ENCODE measurements at regions not wholly inside any gene's neighbourhood (a gene's known extent, or its start where the extent isn't known, plus 50 kb on each side); places are given as distances from the start of the nearest gene placed in this dataset.
A peak's percentile ranks its signal among the peaks of the same experiment; 100 is the strongest.
"Not testable (repeated sequence)": the region's sequence is repeated elsewhere in the genome, so short reads cannot be mapped to it uniquely, and the experiment has no call there.

DNA sequence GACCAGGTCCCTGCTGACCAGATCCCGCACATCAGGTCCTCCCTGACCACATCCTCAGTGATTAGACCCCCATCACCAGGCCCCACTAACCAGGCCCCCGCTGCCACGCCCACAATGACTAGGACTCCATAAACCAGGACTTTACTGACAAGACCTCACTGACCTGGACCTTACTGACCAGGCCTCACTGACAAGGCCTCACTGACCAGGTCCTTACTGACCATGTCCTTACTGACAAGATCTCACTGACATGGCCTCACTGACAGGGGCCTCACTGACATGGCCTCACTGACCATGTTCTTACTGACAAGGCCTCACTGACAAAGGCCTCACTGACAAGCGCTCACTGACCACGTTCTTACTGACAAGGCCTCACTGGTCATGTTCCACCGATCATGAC, 107.9 kb upstream of the TEKT4 start:
- Histone ChIP-seq H3K79me1 (ENCODE audit: insufficient read depth, low read depth, low read length, poor library complexity, severe bottlenecking) (no peaks in the 10 kb centered on the region), H2BK12ac (ENCODE audit: insufficient read length, low read depth, low read length) (no peak overlapping the region), H3K9me3 (ENCODE audit: control insufficient read depth, low read depth, low read length) (peaks cover 93% of the 10 kb centered on the region), H4K8ac (replicated peaks; ENCODE audit: insufficient read length, low read depth, low read length) (no peak overlapping the region), H2BK20ac (ENCODE audit: low read depth, low read length, poor library complexity, severe bottlenecking) (no peak overlapping the region), H3K27ac (ENCODE audit: insufficient read length, low read depth, low read length) (no peak overlapping the region), H4K5ac (ENCODE audit: insufficient read length, low read depth, low read length) (no peak overlapping the region), H2AFZ (ENCODE audit: low read length) (no peak overlapping the region), H3K4ac (ENCODE audit: low read depth, low read length) (no peak overlapping the region), H3K56ac (ENCODE audit: insufficient read length, low read depth, low read length) (no peak overlapping the region), H3K4me2 (ENCODE audit: insufficient read depth, insufficient read length, low read length) (no peak overlapping the region), H3K27me3 (ENCODE audit: insufficient read depth, low read length) (no peaks in the 10 kb centered on the region), H2BK5ac (ENCODE audit: insufficient read length, low read length) (no peak overlapping the region), H3K23me2 (ENCODE audit: insufficient read length, low read depth, low read length, poor library complexity, severe bottlenecking) (no peaks in the 10 kb centered on the region), H2BK120ac (ENCODE audit: low read depth, low read length, poor library complexity, severe bottlenecking) (no peak overlapping the region), H2BK15ac (ENCODE audit: low read depth, low read length) (no peak overlapping the region), H3K18ac (ENCODE audit: insufficient read length, low read depth, low read length) (no peak overlapping the region), H4K91ac (ENCODE audit: insufficient read length, low read depth, low read length) (no peak overlapping the region), H3K79me2 (ENCODE audit: insufficient read depth, low read length) (no peaks in the 10 kb centered on the region), H3K14ac (ENCODE audit: insufficient read depth, low read length) (no peak overlapping the region), H3T11ph (ENCODE audit: low read length) (no peak overlapping the region), H2AK5ac (ENCODE audit: insufficient read length, low read length) (no peak overlapping the region), H4K20me1 (ENCODE audit: control insufficient read depth, insufficient read depth, insufficient read length) (no peaks in the 10 kb centered on the region), H3K4me1 (ENCODE audit: insufficient read depth, low read length) (no peaks in the 10 kb centered on the region), H3K23ac (ENCODE audit: insufficient read length, low read depth, low read length) (no peak overlapping the region), H3K9ac (ENCODE audit: extremely low read depth, insufficient read length, low read length) (no peak overlapping the region)
- DNase-seq: no peak
- Mint-ChIP-seq H3K4me1 (no peaks in the 10 kb centered on the region), H3K27me3 (ENCODE audit: low read depth) (peaks cover 3% of the 10 kb centered on the region), H3K9me3 (peaks cover 85 to 98% of the 10 kb centered on the region in 2 experiments), H3K4me3 (no peak overlapping the region; a peak in 1 of 5 replicates), H3K36me3 (ENCODE audit: insufficient read depth in 1 of 3, low read depth in 3 of 3) (peaks cover 18 to 36% (median 25%) of the 10 kb centered on the region in 3 experiments), H3K27ac (peak overlapping the region in 1 of 3 experiments; percentile 79; a peak in 1 of 7 replicates)
- no CpG with 5 or more reads among the region's 6 CpGs for WGBS (ENCODE audit: extremely low coverage, insufficient read length, low lambda C conversion rate)
- TF ChIP-seq, protein P1, sequence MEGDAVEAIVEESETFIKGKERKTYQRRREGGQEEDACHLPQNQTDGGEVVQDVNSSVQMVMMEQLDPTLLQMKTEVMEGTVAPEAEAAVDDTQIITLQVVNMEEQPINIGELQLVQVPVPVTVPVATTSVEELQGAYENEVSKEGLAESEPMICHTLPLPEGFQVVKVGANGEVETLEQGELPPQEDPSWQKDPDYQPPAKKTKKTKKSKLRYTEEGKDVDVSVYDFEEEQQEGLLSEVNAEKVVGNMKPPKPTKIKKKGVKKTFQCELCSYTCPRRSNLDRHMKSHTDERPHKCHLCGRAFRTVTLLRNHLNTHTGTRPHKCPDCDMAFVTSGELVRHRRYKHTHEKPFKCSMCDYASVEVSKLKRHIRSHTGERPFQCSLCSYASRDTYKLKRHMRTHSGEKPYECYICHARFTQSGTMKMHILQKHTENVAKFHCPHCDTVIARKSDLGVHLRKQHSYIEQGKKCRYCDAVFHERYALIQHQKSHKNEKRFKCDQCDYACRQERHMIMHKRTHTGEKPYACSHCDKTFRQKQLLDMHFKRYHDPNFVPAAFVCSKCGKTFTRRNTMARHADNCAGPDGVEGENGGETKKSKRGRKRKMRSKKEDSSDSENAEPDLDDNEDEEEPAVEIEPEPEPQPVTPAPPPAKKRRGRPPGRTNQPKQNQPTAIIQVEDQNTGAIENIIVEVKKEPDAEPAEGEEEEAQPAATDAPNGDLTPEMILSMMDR (conservative IDR thresholded peaks at IDR 0.05): no peak

DNA sequence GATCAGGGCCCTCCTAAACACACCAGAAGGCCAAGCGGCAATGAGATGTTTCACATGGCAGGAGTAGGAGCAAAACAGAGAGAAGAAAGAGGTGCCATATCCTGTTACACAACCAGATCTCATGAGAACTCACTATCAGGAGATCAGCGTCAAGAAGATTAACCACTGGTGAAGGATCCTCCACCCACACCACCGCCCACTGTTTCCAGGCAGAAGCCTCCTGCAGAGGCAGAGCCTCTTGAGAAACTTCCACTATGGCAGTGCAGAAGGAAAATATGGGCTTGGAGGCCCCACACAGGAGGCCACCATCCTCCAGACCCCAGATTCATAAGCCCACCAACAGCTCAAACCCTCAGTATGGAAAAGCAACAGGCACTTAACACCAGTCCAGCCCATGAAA, 106.9 kb upstream of the TEKT4 start:
- WGBS (ENCODE audit: extremely low coverage, insufficient read length, low lambda C conversion rate): no CpG with 5 or more reads among the region's 3 CpGs
- not testable (repeated sequence) for H3K27me3 ChIP-seq (ENCODE audit: insufficient read depth, low read length); H4K5ac ChIP-seq (ENCODE audit: insufficient read length, low read depth, low read length); H2BK120ac ChIP-seq (ENCODE audit: low read depth, low read length, poor library complexity, severe bottlenecking); H2BK5ac ChIP-seq (ENCODE audit: insufficient read length, low read length); H3K23me2 ChIP-seq (ENCODE audit: insufficient read length, low read depth, low read length, poor library complexity, severe bottlenecking); H2AFZ ChIP-seq (ENCODE audit: low read length); H2AK5ac ChIP-seq (ENCODE audit: insufficient read length, low read length); H3K27me3 Mint-ChIP-seq (ENCODE audit: low read depth); H2BK15ac ChIP-seq (ENCODE audit: low read depth, low read length); H4K8ac ChIP-seq (replicated peaks; ENCODE audit: insufficient read length, low read depth, low read length); H4K20me1 ChIP-seq (ENCODE audit: control insufficient read depth, insufficient read depth, insufficient read length); H2BK12ac ChIP-seq (ENCODE audit: insufficient read length, low read depth, low read length); H3K9ac ChIP-seq (ENCODE audit: extremely low read depth, insufficient read length, low read length); H3K4me1 Mint-ChIP-seq; H3K56ac ChIP-seq (ENCODE audit: insufficient read length, low read depth, low read length); H3K4me1 ChIP-seq (ENCODE audit: insufficient read depth, low read length); H3K79me1 ChIP-seq (ENCODE audit: insufficient read depth, low read depth, low read length, poor library complexity, severe bottlenecking); H3K27ac Mint-ChIP-seq; H3T11ph ChIP-seq (ENCODE audit: low read length); H3K23ac ChIP-seq (ENCODE audit: insufficient read length, low read depth, low read length); H3K79me2 ChIP-seq (ENCODE audit: insufficient read depth, low read length); H4K91ac ChIP-seq (ENCODE audit: insufficient read length, low read depth, low read length); H3K14ac ChIP-seq (ENCODE audit: insufficient read depth, low read length); H3K4me3 Mint-ChIP-seq; H3K4me2 ChIP-seq (ENCODE audit: insufficient read depth, insufficient read length, low read length); H3K27ac ChIP-seq (ENCODE audit: insufficient read length, low read depth, low read length); DNase-seq; H3K18ac ChIP-seq (ENCODE audit: insufficient read length, low read depth, low read length); H2BK20ac ChIP-seq (ENCODE audit: low read depth, low read length, poor library complexity, severe bottlenecking); H3K4ac ChIP-seq (ENCODE audit: low read depth, low read length)
- H3K36me3 Mint-ChIP-seq (ENCODE audit: insufficient read depth in 1 of 3, low read depth in 3 of 3): peaks cover 12 to 29% (median 20%) of the 10 kb centered on the region in 3 experiments
- peaks cover 93% of the 10 kb centered on the region for H3K9me3 ChIP-seq (ENCODE audit: control insufficient read depth, low read depth, low read length)
- peaks cover 85 to 98% of the 10 kb centered on the region in 2 experiments for H3K9me3 Mint-ChIP-seq
